NCI-H1105 (cell line): ENCODE measurements at regions not wholly inside any gene's neighbourhood (a gene's known extent, or its start where the extent isn't known, plus 50 kb on each side); places are given as distances from the start of the nearest gene placed in this dataset.

ENCODE experiments used
- DNase-seq: peaks from one replicate; lab custom pipeline; 2025; lab: John Stamatoyannopoulos, UW

DNA sequence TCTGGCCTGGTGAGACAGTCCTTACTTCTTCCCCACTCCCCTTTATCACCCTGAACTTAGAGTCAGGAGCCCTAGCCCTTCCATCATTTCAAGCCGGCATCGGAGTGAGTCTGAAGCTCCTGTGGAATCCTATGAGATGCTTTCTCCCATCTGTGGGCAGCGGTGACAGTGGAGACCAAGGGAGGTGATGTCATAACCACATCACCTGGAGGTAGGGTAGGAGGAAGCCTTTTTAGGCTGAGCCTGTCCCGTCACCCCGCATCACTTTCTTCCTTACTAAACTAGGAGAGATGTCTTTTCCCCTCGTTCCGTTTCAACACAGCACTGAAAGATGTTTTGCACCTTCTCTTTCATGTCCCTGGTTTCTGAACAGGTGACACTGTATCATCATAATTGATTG, 124.1 kb upstream of the WWC1 start:
- no peak for DNase-seq

DNA sequence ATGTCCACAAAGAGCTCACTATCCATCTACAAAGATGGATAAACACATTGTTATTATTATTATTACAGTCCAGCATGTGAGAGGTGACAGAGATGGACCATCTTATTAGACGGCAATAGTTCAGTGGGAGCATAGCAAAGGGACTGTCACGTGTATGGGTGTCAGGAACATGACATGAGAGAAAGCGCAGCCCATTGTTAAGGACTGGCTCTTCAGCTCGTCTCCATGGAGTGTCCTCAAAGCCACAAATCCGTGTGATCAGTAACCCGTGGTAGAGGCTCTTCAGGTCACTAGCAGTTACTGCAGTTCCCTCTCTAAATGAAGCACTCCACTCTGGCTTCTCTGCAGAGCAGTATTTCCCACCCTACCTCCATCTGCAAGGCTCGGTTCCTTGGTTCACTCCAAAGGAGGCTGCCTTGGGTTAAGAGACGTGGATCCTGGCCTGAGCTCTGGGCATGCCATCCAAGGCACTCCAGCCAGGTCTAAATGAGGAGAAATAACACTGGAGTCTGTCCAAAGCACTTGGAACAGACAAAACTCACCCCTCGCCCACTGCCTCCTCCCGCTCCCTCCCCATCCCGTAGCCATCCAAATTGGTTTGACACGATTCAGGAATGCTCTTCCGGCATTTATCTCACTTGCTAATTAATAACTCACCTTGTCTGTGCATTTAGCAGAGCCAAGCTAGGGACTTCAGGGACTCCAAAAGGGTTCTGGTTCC, 122.3 kb upstream of the WWC1 start:
- DNase-seq, result no peak

DNA sequence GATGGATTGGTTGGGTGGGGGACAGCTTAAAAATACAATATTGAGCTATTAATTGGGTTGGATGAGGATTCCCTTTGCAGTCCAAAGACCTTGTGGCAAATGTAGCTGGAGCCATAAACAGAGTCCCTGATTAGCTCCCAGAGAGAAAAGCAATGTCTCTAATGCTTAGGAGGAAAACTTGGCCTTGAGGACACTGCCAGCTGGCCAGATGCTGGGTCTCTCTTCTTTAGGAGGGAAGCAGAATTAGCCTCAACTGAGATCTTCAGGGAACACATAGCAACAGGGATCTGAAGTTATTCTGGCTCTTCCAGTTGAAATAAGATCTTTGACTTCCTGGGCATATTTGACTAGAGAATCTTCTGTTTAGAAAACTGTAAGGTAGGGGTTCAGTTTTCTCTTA, 121.7 kb upstream of the WWC1 start:
- DNase-seq, result no peak

- DNase-seq, result no peak
These were observed 119.3 kb upstream of the WWC1 start for GRCh38 chr5:168171901-168172759.

- DNase-seq, result no peak
These were observed 118.7 kb upstream of the WWC1 start for GRCh38 chr5:168172760-168173223.

DNA sequence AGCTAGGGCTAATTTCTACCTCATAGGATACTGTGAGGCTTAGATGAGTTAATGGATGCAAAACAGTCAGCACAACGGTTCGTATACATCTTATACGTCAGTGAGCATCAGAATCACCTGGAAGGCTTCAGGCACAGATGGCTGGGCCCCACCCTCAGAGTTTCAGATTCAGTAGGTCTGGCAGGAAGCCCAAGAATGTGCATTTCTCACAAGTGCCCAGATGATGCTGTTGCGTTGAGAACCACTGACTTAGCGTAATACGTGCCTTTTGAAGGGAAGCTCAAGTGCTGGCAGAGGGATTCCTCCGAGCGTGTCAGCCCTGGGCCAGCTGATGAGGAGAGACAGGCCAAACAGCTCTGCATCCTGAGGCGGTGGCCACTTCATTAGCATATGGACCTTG, 117.1 kb upstream of the WWC1 start:
- peak; percentile 8 for DNase-seq

- no peak for DNase-seq
These were observed 115.2 kb upstream of the WWC1 start for GRCh38 chr5:168176251-168176650.

DNA sequence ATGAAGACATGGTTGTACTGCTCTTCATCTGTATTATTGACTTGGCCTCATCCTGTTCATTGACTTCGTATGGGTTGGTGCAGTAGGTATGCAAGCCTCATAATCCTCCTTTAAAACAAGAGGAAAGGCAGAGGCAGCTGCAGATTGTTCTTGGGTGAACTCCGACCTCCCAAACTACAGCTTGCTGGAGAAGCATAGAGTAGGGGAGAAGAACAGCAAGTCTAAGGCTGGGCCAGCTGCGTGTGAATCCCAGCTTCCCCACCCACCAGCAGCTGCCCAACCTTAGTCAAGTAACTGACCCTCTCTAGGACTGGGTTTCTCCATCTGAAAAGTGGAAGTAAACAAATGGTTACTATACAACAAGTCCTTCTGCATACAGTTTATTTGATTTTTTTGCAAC, 114.5 kb upstream of the WWC1 start:
- no peak for DNase-seq

DNA sequence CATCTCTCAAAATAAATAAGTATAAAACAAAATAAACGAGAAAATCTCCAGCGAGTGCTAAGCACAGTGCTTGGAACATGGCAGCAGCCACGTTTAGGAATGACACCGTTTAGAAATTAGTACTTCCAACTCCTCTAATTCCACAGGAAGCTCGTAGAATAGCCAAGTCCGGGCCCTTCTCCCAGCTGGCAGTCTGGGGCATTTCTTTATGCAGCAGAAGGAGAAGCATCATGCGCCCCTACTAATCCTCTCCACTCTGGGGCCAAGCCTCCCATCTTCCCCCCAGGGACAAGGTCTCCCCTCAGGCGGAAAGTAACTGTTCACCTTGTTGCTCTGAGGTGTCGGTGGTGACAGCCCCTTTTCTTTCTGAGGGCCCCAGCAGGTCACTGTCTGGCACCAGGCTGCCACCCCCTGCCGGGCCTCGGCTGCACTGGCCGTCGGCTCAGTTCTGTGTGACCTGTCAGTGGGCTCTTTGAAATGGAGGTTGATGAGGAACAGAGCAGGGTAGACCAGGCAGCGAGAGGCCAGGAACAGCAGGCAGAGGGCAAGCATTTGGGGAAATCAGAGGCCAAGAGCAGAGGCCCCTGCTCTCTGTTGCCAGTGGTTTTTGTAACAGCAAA, 113.5 kb upstream of the WWC1 start:
- no peak for DNase-seq

- no peak for DNase-seq
These were observed 112.3 kb upstream of the WWC1 start for GRCh38 chr5:168179192-168179593.

GRCh38 chr5:168182269-168182668, 109.2 kb upstream of the WWC1 start:
- no peak for DNase-seq

DNA sequence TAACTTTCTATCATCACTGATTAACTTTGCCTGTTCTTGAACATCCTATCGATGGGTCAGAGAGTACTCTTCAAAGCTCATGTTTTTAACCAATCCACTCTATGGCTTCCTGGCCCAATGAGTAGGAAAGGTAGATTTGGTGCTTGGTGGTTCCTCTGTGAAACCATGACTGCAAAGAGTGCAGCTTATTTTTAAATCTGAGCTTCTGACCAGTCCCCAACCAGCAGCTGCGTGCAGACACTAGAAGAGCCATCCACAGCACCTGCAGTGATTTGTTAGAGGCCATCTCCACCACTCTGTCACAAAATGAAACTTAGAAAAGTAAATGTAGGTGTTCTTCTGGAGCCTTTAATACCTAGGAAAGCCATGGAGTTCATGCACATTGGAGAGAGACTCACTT, 107.3 kb upstream of the WWC1 start:
- DNase-seq, result no peak

GRCh38 chr5:168186289-168187074, 105.0 kb upstream of the WWC1 start:
- DNase-seq, result no peak

GRCh38 chr5:168187614-168188013, 103.8 kb upstream of the WWC1 start:
- DNase-seq, result no peak

- no peak for DNase-seq
These were observed 103.3 kb upstream of the WWC1 start for GRCh38 chr5:168188182-168188581.

GRCh38 chr5:168192120-168192519, 99.3 kb upstream of the WWC1 start:
- DNase-seq, result no peak

DNA sequence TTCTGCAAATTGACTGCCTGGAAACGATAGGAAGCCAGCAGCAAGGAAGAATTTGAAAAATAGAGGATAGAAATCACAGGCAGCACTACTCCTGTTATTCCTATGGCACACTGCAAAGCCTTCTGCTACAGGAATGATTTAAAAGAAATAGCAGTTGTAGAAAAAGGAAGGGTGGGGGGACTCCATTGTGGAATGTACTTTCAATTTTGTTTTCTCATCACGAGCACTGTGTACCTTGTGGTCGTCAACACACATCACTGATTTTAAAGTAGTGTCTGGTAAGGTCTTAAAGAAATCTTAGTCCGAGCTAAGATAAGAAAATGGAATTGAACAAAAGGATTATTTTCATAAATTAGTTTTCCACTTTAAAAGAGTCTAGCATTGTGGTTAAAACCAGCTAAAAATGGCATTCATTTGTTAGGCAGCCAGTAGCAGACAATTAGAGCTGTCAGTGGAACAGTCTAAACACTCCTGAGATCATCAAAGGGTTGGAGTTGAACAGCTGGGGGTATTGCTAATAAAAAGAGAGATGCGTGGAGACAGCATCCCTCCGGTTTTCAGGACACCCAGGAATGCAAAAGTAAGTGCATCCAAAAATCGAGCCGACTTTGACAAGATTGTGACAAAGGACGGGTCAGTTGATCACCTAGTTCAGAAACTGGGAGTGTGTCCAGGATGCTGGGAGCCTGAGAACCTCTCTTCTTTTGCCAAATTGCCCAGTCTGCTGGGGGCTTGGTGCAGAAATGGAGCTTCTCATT, 97.8 kb upstream of the WWC1 start:
- no peak for DNase-seq

DNA sequence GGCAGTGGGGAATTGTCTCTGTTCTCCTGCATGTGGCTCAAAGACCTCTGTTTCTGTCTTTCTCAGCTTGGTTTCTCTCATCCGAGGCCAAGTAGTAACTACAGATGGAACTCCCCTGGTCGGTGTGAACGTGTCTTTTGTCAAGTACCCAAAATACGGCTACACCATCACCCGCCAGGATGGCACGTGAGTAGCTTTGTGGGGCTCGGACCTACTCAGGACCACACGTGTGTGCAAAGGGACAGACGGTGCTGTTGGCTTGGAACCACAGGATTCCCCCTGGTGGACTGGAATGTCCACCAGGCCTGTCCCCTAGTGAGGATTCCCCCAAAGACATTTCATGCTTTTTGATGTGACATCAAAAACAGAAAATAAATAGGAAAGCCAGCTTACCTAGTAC, 96.3 kb upstream of the WWC1 start:
- no peak for DNase-seq

GRCh38 chr5:168198359-168198758, 93.1 kb upstream of the WWC1 start:
- DNase-seq, result no peak

DNA sequence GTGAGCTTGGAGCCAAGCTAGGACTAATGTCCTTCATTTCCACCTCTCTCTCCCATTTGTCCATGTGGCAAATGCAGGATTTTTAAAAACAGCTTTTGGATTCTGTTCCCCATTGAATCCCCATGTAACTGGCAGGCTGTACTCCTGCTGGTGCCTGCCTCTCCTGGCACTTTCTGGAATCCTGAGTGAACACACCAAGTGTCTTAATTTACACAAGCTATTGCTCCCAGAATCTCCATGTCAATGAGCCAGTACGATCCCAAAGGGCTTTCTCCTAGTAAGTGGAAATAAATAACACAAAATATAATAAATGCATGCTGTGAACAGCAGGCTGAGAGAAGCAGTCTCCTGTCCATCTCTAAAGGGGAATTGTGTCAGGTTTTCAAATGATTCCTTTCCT, 88.4 kb upstream of the WWC1 start:
- DNase-seq, result no peak

DNA sequence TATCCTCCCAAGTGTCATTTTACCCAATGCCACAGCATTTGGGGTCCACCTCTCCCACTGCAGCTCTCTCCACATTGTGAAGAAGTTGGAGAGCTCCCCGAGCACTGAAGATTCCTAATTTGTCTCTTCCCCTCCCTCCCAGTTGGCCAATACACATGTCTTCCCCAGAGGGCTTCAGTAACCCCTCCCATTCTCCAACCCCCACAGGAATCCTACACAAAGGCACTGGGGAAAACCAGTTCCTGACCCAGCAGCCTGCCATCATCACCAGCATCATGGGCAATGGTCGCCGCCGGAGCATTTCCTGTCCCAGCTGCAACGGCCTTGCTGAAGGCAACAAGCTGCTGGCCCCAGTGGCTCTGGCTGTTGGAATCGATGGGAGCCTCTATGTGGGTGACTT, 87.3 kb upstream of the WWC1 start:
- DNase-seq, result no peak
